HFF-Myc (cell line): ENCODE measurements at regions not wholly inside any gene's neighbourhood (a gene's known extent, or its start where the extent isn't known, plus 50 kb on each side); places are given as distances from the start of the nearest gene placed in this dataset.

ENCODE experiments used
- DNase-seq: peaks from one replicate; pipeline ENCODE4 v3.0.0-alpha.2; 2011; ENCODE audit warnings: low read depth; ENCODE audit errors: extremely low read depth
- H3K4me3 ChIP-seq: replicated peaks from 2 replicates; pipeline ENCODE4 v1.5.1; 2011; ENCODE audit warnings: low read depth, mild to moderate bottlenecking, control low read depth, low read length
- CTCF ChIP-seq: IDR thresholded peaks from 2 replicates; pipeline ENCODE4 v1.5.1; 2012; ENCODE audit warnings: mild to moderate bottlenecking, low read depth, low read length, control low read depth; ENCODE audit errors: missing control alignments

GRCh38 chr14:42719391-42719790 is 1112.7 kb downstream of the LRFN5 start:
- DNase-seq: no peak

GRCh38 chr14:42715316-42715715 is 1108.6 kb downstream of the LRFN5 start:
- DNase-seq: no peak
- no peak overlapping the region for H3K4me3 ChIP-seq
- TF ChIP-seq CTCF: no peak

More at GRCh38 chr14:42719391-42719790, 1112.7 kb downstream of the LRFN5 start:
- TF ChIP-seq CTCF: no peak
- no peak overlapping the region for H3K4me3 ChIP-seq

- no peak overlapping the region for H3K4me3 ChIP-seq
- DNase-seq: no peak
- no peak for TF ChIP-seq CTCF
These were observed 1103.4 kb downstream of the LRFN5 start for GRCh38 chr14:42710071-42710470.

GRCh38 chr14:42703501-42703900 is 1096.8 kb downstream of the LRFN5 start:
- DNase-seq: no peak
- TF ChIP-seq CTCF: no peak
- H3K4me3 ChIP-seq: no peak overlapping the region

GRCh38 chr14:42687421-42687820 is 1080.7 kb downstream of the LRFN5 start:
- H3K4me3 ChIP-seq: no peak overlapping the region
- TF ChIP-seq CTCF: no peak
- DNase-seq: no peak

- H3K4me3 ChIP-seq: no peak overlapping the region
- DNase-seq: no peak
- TF ChIP-seq CTCF: no peak
These were observed 1077.0 kb downstream of the LRFN5 start for GRCh38 chr14:42683707-42684106.

- no peak for TF ChIP-seq CTCF
- no peak for DNase-seq
- no peak overlapping the region for H3K4me3 ChIP-seq
These were observed 1070.0 kb downstream of the LRFN5 start for GRCh38 chr14:42676636-42677035.
